GM19239 (cell line): ENCODE measurements at regions not wholly inside any gene's neighbourhood (a gene's known extent, or its start where the extent isn't known, plus 50 kb on each side); places are given as distances from the start of the nearest gene placed in this dataset.
A peak's percentile ranks its signal among the peaks of the same experiment; 100 is the strongest.

Source experiments
- DNase-seq: peaks from one replicate; pipeline ENCODE4 v3.0.0; 2011; ENCODE audit warnings: low spot score; ENCODE audit not compliant: insufficient read length
- FAIRE-seq: peaks from 2 replicates; lab custom pipeline; 2011; peaks lifted over from hg19 to GRCh38; lab: Jason Lieb, UNC

DNA sequence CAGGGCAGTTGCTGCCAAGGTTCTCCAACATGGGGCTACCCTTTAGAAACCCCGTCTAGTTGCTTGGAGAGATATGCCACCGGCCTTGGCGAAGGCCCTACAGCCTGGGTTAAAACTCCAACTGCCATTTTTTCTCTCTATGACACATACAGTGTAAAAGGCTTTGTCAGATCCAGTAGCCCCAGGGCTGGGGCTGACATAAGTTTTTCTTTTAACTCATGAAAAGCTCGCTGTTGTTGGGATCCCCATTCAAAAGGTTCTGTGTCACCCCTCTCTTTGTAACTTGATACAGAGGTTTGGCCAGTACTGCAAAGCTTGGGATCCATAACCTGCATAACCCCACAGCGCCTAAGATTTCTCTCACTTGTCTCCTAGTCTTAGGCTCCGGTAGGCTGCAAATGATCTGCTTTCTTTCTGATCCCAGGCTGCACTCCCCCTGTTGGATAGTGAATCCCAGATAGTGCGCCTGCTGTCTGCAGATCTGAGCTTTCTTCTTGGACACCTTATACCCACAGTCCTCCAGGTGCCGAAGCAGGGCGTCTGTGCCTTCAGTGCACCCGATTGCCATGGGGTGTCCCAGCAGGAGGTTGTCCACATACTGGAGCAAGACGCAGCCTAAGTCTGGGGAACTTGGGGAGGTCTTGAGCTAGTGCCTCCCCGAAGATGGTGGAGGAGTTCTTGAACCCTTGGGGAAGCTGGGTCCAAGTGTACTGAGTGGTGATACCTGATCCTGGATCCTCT is 406.2 kb downstream of the TGFB2 start:
- DNase-seq: no peak
- FAIRE-seq: no peak

DNA sequence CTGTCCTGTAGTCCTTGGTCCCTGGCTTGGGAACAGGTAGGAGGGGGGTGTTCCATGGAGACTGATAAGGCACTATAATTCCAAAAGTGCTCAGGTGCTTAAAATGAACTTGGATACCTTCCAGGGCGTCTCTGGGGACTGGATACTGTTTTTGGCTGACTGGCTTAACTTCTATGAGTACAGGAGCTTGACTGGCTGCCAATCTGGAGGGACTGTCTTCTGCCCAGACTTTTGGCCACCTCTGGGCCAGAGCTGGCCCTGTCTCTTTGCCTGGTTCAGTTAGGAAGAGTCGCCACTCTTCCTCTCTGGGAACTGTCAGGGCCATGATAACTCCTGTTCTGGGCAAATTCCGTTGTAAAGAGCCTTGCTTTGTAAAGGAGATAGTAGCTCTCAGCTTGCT is 407.0 kb downstream of the TGFB2 start:
- DNase-seq: no peak
- FAIRE-seq: no peak

DNA sequence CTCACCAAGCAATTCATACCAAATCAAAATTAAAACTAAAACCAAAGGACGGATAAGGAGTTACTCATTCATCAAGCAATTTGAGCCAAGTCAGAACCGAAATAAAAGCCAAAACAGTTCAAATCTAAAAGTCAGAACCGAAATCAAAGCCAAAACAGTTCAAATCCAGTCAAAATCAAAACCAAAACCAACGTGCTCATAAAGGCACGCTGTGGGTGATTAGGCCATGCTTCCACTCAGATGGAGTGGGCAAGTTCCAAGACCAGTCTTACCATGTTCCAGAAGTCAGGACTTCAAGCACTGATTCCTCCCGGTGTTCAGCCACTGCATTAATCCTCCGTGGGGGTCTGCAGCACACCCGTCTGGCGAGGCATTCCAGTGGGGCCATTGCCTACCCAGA is 409.3 kb downstream of the TGFB2 start:
- DNase-seq (no peak), FAIRE-seq (no peak)

DNA sequence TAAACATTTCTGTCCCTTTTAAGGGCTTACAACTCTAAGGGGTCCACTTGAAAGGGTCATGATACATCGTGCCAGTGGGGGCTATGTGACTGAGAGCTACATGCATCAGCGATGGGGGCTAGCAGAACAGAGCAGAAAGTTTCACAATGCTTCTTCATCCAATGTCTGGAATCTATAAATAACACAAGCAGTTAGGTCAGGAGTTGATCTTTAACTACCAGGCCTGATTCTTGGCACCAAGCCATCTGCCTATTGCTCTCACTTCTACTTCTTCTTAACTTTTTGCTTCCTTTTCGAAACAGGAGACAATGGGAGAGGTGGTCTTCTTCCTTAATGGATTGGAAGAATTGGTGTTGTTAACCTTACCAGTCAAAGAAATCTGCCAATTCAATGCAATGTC is 410.0 kb downstream of the TGFB2 start:
- no peak for FAIRE-seq
- no peak for DNase-seq

DNA sequence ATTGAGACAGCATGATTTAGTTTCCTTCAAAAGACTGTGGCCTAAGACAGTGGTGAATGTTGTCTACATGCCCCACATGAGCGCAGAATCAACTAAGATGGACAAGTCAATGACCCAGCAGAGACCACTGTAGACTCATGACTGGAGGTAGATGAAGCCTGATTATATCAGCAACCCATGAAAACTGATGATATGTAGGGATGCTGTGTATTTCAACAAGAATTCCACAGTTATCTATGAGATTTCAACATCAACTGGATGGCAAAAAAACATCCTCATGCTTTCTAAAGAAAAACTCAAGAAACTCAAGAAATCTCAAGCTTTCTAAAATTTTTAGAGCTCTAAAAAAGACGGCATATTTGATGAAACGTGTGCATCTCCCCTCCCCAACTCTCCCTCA is 413.9 kb upstream of the LYPLAL1 start:
- no peak for DNase-seq
- FAIRE-seq: no peak

DNA sequence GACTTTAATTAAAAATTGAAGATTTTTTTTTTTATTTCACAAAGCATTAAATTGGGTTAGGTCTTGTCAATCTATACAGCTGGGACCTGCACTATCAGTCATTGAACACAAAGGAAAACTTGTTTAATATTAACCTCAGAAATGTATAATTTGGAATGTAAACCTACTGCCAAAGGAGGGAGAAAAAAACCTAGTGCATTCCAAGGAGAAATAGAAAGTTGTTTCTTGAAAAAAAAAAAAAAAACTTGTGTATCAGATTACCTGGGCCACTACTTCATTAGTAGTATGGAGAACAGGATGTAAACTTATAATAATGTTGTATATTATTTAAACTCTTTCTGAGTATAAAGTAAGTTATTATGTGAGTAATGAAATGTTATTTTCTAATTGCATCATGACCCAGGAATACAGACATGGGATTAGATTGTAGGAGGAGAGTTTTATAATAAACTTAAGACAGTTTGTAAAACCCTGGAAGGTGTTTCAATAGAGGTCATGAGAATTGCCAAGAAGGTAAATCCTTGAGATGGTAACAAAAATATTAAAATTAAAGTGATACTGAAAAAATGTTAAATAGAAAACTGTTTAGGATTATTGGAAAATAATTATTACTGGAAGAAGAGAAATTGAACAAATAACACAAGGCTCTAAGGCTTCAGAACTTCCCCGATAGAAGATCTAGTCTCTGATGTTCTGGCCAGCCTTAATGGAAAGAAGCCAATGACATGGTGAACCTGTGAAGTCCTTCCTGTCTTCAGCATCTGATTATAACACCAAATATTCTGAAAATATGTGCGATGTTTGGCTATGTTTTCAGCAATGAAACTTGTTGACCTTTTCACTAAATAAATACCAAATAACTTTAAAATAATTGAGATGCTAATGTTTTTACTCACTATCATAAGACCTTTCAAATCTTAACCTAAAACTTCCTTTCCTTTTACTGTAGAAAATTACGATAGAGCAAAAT is 412.8 kb upstream of the LYPLAL1 start:
- DNase-seq (no peak), FAIRE-seq (no peak)

DNA sequence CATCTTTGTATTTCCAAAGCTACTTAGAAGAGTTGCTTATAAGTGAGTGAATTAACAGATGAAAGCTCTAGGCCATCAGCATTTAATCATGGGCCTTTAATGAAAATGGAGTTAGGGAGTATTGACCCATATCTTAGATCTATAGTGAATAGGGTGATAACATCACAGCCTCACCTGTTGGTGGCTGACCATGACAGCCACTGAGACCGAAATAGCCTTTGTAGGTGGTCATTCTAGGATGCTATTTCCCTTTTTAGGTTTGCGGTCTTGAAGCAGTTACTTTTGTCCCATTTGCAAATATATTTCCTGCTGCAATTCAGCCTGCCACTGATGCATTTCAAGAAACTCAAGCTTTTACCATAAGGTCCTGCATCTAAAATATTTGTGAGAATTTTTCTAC is 410.1 kb upstream of the LYPLAL1 start:
- no peak for DNase-seq
- FAIRE-seq: peak; percentile 26

DNA sequence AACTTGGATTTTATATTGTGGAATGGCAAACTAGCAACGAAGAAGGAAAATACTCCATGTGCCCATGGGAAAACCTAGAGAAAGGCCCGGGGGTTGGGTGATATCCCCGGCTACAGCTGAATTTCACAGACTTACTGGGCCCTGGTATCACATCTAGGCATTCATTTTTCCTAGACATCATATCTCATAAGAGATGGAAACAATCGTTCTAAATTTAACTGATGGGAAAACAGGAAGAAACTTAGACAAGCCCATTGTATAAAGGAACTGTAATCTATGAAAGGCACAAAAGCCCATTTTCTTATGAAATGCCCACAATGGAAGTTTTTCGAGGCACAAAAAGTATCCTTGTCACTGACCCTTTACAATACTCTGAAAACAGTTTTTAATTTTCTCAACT is 407.9 kb upstream of the LYPLAL1 start:
- FAIRE-seq (no peak), DNase-seq (no peak)

DNA sequence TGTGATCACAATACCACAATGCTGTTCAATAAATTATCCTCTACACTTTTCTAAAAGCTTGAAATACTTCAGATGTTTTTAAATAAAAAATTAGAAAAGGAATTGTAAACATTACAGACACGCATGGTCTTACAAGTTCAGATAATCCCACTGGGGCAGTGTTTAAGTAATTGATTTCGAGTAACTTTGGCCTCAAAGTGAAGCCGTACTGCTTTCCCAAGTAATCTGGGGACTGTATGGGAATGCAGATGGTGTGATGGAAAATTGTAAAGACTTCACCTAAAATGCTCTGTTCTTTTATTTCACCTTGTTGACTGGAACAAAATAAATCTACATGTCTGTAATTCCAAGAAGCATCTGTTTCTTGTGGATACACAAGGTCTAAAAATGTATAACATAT is 401.7 kb upstream of the LYPLAL1 start:
- DNase-seq: no peak
- FAIRE-seq: no peak

DNA sequence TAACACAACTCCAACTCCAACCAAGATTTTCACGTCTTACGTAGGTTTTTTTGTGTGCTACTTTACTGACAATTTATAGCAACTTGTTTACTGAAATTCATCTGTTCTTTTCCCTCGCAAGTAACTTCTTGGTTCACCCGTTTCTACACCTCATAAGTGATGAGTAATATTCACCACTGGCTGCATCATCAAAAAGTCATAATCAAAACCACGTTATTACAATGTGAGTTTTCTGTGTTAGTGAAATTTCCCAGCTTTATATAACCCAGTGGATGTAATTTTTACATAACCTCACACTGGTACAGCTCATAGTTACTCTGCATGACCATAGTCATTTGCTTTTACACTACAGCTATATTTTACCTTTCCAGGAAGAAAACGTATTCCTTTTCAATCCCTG is 401.1 kb upstream of the LYPLAL1 start:
- FAIRE-seq (no peak), DNase-seq (no peak)

DNA sequence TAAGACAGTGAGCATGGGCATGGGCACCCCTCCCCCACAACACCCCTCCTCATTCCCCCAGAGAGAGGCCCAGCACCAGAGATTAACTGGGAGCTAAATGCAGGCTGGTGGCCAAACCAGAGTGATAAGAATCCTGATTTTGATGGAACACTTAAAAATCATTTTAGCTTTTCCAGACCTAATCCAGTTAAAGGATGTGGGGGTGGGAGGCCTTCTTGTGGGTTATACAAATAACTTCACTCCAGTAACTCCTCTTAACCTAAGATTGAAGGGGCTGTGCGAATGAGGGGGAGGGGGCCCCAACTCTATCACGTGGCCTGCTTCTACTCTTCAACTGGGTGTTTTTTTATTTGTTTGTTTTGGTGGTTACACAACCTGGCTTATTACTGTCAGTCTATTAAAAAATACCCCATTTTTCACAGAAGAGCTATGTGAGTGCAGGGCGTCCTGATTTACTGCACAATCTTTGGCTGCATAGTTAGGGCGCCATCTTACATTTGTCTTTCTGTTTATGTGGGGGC is 398.1 kb upstream of the LYPLAL1 start:
- FAIRE-seq (no peak), DNase-seq (no peak)

DNA sequence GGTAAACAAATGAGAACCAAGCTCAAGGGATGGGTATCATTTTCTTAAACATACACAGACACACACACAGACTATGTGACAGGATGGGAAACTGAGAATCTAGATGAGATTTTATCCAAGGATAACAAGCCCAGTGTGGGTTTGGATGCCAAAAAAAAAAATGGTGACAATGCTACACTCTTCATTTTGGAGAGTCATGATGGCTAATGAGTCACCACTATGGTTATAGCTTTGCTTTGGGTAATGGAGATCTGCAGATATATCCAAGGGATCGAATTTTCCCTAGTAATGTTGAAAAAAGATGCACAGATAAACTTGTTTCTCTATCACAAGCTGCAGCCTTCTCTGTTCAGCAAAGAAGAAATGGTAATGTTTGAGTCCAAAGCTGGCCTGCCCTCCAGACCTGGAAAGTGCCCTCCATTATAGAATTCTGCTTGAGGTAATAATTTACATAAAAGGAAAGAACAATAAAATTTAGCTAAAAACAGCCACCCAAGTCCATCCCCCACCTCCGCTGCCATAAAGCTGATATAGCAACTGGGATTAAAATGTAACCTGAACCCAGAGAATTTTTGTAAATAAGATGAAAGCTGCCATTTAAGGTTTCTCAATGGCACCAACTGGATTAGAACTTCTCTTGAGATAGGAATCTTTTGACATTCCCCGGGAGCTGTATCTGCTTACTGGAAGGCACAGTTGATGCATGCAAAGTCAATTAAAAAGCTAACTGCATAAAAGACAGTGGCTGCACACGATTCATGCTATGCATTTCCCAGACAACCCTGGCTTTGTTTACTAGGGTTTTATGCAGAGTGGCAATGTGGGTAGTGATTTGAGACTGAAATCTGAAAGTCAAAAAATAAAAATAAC is 395.2 kb upstream of the LYPLAL1 start:
- DNase-seq (no peak), FAIRE-seq (no peak)

DNA sequence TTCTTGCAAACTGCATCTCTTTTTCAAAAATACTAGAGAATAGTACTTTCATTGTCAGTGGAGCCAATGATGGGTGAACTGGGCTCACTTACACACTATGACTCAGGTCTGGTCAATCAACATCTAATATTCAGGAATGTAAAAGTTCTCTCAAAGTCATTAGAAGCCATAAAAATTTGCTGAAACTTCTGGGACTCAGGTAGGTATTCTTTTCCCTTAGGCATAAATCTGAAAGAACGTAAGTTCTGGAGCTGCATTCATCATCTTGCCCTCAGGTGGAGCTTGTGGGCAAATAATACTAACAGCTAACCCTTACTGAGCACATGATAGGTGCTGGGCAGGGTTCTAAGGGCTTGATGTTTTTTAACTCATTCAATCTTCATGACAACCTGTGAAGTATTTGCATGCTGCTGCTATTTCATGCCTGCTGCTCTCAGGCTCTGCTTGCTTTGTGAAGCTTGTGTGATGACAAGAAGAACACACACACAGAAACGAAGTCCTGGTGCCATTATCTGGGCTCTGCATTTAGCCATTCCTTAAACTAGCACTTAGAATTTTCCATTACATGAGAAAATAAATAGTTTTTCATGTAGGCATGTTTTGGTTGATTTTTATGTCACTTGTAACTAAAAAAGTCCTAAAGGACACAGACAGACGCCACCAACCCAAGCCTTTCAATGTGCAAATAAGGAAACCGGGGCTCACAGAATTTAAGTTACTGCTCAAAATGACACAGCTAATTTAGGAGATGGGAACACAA is 394.2 kb upstream of the LYPLAL1 start:
- FAIRE-seq (no peak), DNase-seq (no peak)

DNA sequence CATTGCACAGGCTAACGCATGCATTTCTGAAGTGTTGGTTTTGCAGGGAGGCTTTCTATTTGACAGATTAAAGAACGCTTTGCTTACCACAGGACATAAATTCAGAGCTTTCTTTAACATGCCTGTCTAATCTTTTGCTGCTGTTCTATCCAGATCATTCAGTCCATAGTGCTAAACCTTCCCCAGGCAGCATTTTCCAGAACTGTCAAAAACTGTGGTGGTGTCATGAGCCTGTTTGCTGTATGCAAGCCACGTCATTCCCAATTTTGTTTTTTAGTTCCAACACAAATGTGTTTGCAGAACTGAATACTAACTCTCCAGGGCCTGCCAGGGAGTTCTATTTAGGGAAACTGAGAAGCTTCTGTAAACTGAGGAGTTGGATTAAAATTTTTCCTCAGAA is 390.5 kb upstream of the LYPLAL1 start:
- no peak for DNase-seq
- no peak for FAIRE-seq

DNA sequence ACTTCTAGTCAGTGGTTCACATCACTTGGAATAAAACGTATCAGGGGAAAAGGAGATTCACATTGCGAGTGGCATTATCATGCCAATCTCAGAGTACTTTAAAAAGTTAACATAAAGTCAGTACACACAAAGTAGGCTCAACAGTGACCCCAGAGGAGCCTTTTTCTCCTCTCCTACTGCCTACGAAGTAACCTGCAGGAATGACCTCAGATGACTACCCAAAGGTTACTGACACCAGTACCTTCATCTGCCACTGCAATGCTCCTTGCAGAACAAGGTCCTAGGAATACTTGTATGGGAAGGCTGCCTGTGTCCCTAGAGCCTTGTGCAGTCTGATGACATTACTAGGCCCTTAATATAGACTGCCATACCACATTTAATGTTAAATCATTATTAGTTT is 389.8 kb upstream of the LYPLAL1 start:
- FAIRE-seq (no peak), DNase-seq (no peak)

DNA sequence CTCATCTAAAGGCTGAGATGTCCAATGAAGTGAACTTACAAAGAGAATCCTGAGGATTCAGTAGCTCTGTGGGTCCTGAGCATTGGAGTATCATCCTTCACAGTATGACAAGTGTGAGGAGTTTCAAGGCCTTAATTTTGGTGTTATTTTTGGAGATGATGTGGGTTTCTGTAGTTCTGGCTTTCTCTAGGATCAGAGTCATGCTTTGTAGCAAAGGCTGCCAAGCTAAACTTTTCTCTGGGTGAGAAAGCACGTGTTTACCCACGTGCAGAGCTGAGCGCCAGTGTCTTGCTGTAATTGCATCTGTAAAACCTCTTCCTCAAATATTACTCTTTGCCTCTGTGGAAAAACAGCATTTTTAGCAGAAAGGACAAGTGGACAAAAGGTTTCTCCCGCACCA is 387.8 kb upstream of the LYPLAL1 start:
- FAIRE-seq: no peak
- no peak for DNase-seq

DNA sequence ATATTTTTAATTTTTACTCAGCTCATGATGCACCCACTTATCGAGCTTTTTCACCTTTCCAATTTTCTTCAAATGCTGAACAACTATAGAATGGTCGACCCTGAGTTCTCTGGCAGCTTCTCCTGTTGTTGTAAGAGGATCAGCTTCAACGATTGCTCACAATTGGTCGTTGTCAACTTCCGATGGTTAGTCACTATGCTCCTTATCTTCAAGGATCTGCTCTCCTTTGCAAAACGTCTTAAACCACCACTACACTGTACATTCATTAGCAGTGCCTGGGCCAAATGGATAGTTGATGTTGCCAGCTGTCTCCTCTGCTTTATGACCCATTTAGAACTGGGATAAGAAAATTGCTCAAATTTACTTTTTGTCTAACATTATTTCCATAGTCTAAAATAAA is 385.9 kb upstream of the LYPLAL1 start:
- FAIRE-seq: no peak
- DNase-seq: no peak

DNA sequence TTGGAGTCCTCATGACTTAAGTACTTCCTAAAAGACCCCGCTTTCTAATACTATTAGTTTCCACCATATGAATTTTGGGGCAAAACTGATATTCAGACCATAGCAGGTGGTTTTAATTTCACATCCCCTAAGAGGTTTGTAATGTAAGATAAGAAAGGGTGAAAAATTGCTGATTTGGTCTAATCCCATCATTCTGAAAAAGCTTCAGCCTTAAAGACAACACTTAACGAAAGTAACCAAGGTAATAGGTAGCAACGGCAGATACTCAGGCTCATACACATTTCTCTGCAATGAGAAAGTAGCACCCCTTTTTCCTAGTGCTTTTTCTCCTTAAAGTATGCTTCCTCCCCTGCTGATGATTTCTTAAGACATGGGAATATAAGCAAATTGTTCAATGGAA is 376.9 kb upstream of the LYPLAL1 start:
- FAIRE-seq (no peak), DNase-seq (no peak)

DNA sequence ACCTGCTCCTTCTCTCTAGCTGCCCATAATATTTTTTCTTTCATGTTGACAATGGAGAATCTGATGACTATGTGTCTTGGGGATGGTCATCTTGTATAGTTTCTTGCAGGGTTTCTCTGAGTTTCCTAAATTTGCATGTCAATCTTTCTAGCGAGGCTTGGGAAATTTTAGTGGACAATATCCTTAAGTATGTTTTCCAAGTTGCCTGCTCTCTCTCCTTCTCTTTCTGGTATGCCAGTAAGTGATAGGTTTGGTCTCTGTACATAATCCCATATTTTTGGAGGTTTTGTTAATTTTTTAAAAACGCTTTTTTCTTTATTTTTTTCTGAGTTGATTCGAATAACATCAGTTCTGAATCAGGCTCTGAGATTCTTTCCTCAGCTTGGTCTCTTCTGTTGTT is 370.9 kb upstream of the LYPLAL1 start:
- FAIRE-seq: no peak

More for the DNA sequence above, 370.9 kb upstream of the LYPLAL1 start:
- no peak for DNase-seq
